GM12873 (cell line): ENCODE measurements at regions not wholly inside any gene's neighbourhood (a gene's known extent, or its start where the extent isn't known, plus 50 kb on each side); places are given as distances from the start of the nearest gene placed in this dataset.

ENCODE experiments used
- TF ChIP-seq, protein P1 (sequence below): IDR thresholded peaks from 2 replicates; pipeline ENCODE4 v1.5.1; 2012; ENCODE audit warnings: low read depth, mild to moderate bottlenecking, moderate library complexity, low read length, control low read depth; ENCODE audit not compliant: insufficient read depth; ENCODE audit errors: missing control alignments

DNA sequence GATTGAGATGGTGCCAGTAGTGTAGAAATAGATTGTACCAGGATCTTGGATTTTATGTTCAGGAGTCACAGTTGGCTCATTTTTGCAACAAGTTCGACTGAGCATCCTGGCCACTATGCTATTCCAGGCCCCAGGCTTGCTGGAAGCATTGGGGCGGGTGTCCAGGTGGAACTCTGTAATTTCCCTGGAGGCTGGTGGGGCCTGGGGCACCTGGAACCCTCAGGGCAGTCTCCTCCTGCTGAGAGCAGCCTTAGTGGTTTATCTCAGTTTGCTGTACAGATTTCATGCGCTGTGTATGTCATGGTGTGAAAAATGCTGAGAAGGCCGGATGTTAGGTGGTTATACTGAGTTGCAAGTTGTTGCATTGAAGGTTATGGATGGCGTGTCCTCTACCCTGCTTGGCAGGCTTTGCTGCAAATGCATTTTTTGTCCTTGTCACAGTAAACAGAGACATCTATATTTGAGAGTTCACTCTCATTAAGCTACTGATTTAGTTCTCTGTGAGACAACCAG, 135.1 kb upstream of the MYLIP start:
- TF ChIP-seq, protein P1, sequence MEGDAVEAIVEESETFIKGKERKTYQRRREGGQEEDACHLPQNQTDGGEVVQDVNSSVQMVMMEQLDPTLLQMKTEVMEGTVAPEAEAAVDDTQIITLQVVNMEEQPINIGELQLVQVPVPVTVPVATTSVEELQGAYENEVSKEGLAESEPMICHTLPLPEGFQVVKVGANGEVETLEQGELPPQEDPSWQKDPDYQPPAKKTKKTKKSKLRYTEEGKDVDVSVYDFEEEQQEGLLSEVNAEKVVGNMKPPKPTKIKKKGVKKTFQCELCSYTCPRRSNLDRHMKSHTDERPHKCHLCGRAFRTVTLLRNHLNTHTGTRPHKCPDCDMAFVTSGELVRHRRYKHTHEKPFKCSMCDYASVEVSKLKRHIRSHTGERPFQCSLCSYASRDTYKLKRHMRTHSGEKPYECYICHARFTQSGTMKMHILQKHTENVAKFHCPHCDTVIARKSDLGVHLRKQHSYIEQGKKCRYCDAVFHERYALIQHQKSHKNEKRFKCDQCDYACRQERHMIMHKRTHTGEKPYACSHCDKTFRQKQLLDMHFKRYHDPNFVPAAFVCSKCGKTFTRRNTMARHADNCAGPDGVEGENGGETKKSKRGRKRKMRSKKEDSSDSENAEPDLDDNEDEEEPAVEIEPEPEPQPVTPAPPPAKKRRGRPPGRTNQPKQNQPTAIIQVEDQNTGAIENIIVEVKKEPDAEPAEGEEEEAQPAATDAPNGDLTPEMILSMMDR: no peak

DNA sequence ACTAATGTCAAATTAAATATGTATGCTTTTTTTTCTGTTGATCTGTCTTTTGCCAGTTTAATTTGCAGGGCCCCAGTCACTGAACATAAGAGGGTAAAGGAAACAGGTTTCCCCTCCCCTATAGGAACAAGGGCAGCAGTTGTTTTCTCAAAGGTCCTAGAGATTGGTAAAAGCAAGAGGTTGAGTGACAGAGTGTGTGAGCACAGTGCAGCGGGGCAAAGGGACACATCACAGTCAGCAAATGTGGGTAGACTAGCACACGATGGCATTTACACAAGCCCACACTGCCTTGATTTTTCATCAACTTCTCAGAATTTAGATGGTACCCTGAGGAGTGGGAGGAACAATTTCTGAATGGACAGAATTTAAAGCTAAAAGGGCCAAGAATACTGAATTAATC, 138.7 kb upstream of the MYLIP start:
- TF ChIP-seq, protein P1: no peak

DNA sequence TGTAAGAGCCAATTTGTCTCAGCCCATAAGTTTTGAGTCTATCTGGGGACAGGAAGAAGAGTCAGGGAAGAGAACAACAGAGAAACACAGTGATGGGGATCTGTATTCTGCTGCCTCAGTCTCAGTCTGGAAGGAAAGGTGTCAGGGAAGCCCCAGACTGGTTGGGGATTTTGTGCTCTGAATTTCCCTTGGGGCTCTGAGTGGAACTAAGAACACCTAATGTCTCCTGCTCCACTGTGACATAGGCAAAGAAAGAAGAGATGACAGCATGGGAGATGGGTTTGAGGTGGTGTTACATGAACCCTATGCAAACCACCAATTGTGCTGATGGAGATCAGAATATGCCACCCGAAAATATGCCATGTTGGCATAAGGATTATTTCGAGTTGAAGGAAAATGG, 139.5 kb upstream of the MYLIP start:
- TF ChIP-seq, protein P1: no peak

DNA sequence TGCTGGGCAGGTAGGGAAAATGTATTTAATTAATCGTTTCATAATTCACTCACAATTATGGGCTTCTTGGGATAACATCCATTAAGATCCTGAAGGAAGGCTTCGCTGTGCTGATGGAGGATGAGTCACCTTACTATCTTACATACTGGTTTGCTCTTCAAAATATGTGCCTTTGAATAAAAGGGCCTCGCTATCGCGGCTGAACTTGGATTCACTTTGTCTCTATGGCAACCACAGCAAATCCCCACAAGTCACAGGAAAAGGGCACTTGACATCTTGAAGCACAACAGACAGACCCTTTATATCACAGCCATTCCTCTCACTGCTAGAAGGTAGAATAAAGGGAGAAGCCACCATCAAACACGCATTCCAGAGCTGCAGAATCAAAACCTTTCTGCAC, 141.3 kb upstream of the MYLIP start:
- TF ChIP-seq, protein P1: no peak

DNA sequence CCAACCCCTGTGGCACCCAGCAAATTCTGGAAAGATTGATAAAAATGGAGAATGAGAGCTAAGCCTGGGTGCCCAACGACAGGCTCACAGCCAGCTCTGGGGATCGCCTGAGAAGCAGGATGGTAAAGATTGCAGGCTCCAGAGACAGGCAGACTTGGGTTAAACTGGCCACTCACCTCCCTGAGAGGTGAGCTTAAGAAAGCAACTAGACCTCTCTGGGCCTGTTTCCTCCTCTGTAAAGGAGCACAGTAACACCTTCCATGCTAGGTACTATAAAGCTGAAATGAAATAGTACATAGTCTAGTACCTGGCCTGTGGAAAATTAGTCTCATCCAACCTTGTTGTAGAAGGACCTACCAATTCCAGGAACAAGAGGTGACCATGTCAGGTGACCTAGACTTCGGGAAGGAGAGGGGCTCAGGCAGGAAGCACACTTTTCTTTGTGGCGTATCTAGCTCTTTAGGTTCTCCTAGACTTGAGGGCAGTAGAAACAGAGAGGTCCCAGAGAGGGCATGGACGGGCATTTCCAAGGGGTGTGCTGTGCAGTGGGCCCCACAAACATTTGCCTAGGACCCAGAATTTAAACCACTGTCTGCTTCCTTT, 142.8 kb upstream of the MYLIP start:
- TF ChIP-seq, protein P1: no peak

DNA sequence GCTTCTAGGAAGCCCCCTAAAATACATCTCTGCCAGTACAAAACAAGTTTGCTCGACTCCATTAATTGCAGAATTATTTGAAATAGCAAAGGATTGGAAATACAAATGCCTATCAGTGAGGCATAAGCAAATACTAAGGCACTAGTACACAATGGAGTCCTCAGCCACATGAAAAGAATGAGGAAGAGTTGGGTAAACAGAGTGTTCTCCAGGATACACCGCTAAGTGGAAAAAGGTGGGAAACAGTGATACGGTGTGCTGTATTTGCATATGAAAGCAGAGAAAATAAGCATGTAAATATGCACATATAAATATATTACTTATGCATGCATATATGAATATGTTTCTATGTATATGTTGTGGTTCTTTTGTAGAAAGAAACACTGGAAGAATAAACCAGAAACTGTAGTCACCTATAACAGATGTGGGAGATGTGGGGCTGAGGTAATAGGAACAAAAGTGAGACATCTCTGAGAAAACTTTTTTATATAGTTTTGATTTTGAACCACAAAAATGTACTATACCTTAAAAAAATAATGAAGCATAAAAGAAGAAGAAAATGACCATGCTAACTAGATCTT, 143.4 kb upstream of the MYLIP start:
- TF ChIP-seq, protein P1: no peak

DNA sequence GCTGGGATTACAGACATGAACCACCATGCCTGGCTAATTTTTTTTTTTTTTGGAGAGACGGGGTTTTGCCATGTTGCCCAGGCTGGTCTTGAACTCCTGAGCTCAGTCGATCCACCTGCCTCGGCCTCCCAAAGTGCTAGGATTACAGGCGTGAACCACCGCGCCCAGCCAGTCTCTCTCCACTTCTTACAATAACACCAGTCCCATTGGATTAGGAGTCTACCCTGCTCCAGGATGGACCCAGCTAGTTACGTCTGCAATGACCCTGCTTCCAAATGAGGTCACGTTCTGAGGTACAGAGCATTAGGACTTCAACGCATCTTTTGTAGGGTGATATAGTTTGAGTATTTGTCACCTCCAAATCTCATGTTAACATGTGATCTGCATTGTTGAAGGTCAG, 146.9 kb upstream of the MYLIP start:
- TF ChIP-seq, protein P1: no peak
